ENCODE measurements at regions not wholly inside any gene's neighbourhood (a gene's known extent, or its start where the extent isn't known, plus 50 kb on each side); places are given as distances from the start of the nearest gene placed in this dataset.

DNA sequence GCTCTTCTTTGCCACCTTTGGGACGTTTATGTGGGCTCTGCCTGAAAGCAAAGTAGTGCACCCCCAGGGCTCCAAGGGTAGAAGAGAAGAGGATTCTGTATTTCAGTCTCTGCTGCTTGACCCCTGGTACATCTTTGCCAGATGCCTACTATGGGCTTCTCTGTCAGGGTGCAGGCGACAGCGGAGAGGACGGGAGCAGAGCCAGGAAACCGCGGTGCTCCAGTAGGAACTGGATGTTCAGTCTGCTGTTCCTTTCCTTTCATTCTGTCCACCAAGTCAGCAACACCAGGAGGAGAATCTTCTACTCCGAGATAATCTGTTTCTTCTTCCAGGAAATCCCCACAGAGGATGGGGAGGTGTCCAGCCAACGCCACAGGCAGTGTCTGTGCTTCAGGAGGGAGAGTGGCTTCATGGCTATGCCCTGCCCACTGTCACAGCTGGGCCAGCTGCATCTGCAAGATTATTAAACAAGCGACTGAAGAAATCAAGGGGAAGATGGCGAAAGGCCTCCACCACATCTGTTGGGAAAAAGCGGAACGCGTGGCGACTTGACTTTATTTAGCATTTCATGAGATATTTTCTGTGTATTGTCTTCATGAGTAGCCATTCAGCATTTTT, 398.3 kb downstream of the IRX1 start:
- TF ChIP-seq, protein P1, sequence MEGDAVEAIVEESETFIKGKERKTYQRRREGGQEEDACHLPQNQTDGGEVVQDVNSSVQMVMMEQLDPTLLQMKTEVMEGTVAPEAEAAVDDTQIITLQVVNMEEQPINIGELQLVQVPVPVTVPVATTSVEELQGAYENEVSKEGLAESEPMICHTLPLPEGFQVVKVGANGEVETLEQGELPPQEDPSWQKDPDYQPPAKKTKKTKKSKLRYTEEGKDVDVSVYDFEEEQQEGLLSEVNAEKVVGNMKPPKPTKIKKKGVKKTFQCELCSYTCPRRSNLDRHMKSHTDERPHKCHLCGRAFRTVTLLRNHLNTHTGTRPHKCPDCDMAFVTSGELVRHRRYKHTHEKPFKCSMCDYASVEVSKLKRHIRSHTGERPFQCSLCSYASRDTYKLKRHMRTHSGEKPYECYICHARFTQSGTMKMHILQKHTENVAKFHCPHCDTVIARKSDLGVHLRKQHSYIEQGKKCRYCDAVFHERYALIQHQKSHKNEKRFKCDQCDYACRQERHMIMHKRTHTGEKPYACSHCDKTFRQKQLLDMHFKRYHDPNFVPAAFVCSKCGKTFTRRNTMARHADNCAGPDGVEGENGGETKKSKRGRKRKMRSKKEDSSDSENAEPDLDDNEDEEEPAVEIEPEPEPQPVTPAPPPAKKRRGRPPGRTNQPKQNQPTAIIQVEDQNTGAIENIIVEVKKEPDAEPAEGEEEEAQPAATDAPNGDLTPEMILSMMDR (IDR thresholded peaks at IDR 0.05) = no peak
- no peak for TF ChIP-seq POLR2A (IDR thresholded peaks at IDR 0.05)
